ENCODE measurements at regions not wholly inside any gene's neighbourhood (a gene's known extent, or its start where the extent isn't known, plus 50 kb on each side); places are given as distances from the start of the nearest gene placed in this dataset.

DNA sequence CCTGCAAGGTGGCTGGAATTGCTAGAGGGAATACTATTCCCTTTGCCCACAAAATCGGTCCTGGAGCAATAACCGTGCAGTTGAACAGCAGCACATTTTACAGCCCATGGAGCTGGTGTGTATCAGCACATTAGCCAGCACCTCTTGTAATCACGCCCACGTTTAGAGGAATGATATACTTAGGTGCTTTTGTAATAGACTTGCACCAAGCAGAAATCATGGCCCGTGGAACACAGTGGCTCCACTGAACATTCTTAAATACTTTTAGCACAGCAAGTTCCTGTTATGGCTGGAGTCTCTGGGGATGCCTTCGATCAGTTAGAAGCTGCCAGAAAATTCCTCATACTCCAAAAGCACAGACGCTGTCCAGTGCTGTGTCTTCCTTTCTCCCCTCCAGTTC is 218.1 kb upstream of the FAM78B start:
- Mint-ChIP-seq H3K27ac (ENCODE audit: unreplicated experiment) (no peak overlapping the region), H3K36me3 (ENCODE audit: low read depth, unreplicated experiment) (no peaks in the 10 kb centered on the region), H3K4me3 (ENCODE audit: unreplicated experiment) (no peak overlapping the region), H3K9me3 (ENCODE audit: unreplicated experiment) (no peaks in the 10 kb centered on the region), H3K4me1 (ENCODE audit: low read depth, unreplicated experiment) (peaks cover 8% of the 10 kb centered on the region), H3K27me3 (ENCODE audit: low read depth, unreplicated experiment) (no peaks in the 10 kb centered on the region)
- H3K4me1 ChIP-seq (ENCODE audit: insufficient read depth, low read length) = no peaks in the 10 kb centered on the region
- no peaks in the 10 kb centered on the region for H4K20me1 ChIP-seq (ENCODE audit: insufficient read depth, low read length)
- H3K36me3 ChIP-seq (ENCODE audit: insufficient read depth, low read length) = no peaks in the 10 kb centered on the region
- FAIRE-seq (no peak), DNase-seq (ENCODE audit: low read depth) (no peak)
- no peak overlapping the region for H3K4me3 ChIP-seq (ENCODE audit: insufficient read depth, low read depth, low read length)
- H3K27ac ChIP-seq (ENCODE audit: low read depth, low read length) = no peak overlapping the region
- H3K9ac ChIP-seq (ENCODE audit: low read length) = no peak overlapping the region
- no peak overlapping the region for H2AFZ ChIP-seq (ENCODE audit: low read depth, low read length)
- TF ChIP-seq EZH2 (IDR thresholded peaks at IDR 0.05; ENCODE audit: insufficient read depth, low read length) = no peak
- H3K27me3 ChIP-seq (ENCODE audit: insufficient read depth, low read length) = no peaks in the 10 kb centered on the region
- no peak overlapping the region for H3K4me2 ChIP-seq (ENCODE audit: low read length)
- no peaks in the 10 kb centered on the region for H3K79me2 ChIP-seq (ENCODE audit: insufficient read depth, low read length)
- no peaks in the 10 kb centered on the region for H3K9me3 ChIP-seq (ENCODE audit: insufficient read depth, low read depth, low read length)

DNA sequence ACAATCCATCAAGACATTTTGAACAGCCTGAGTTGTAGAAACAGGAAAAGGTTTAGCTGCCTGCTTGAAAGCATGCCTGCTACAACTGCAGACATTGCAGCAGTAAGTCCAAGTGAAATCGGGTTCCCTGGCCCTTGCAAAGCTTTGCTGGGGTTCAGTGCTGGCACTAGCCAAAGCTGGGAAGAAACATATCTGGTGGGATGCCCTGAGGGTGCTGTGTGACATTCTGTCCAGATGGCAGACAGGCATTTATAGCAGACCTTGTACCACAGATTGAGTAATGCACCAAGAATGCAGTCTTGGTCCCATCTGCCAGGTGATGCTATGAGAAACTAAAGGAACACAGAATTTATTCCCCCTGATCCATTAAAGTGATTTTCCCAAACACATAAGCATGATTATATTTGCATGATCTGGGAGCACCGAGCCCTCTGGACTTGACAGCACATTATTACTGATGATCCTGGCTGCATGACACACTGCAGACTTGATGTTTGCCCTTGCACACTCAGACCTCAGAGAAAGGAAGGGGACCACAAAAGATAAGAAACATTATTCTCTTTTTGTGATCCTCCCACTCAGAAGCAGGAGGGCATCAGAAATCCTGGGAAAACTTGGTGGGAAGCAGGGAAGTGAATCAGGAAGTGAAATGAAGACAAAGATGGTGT is 223.7 kb upstream of the FAM78B start:
- Histone ChIP-seq H3K4me1 (ENCODE audit: insufficient read depth, low read length) (no peaks in the 10 kb centered on the region), H3K9ac (ENCODE audit: low read length) (no peak overlapping the region), H3K4me2 (ENCODE audit: low read length) (no peak overlapping the region), H3K79me2 (ENCODE audit: insufficient read depth, low read length) (no peaks in the 10 kb centered on the region), H3K9me3 (ENCODE audit: insufficient read depth, low read depth, low read length) (no peaks in the 10 kb centered on the region), H3K27me3 (ENCODE audit: insufficient read depth, low read length) (no peaks in the 10 kb centered on the region), H2AFZ (ENCODE audit: low read depth, low read length) (no peak overlapping the region), H3K36me3 (ENCODE audit: insufficient read depth, low read length) (no peaks in the 10 kb centered on the region), H3K4me3 (ENCODE audit: insufficient read depth, low read depth, low read length) (no peak overlapping the region), H4K20me1 (ENCODE audit: insufficient read depth, low read length) (no peaks in the 10 kb centered on the region), H3K27ac (ENCODE audit: low read depth, low read length) (no peak overlapping the region)
- Mint-ChIP-seq H3K27me3 (ENCODE audit: low read depth, unreplicated experiment) (no peaks in the 10 kb centered on the region), H3K9me3 (ENCODE audit: unreplicated experiment) (no peaks in the 10 kb centered on the region), H3K4me1 (ENCODE audit: low read depth, unreplicated experiment) (peaks cover 7% of the 10 kb centered on the region), H3K36me3 (ENCODE audit: low read depth, unreplicated experiment) (no peaks in the 10 kb centered on the region), H3K27ac (ENCODE audit: unreplicated experiment) (peak overlapping the region; percentile 50), H3K4me3 (ENCODE audit: unreplicated experiment) (no peak overlapping the region)
- no peak for DNase-seq (ENCODE audit: low read depth)
- no peak for TF ChIP-seq EZH2 (IDR thresholded peaks at IDR 0.05; ENCODE audit: insufficient read depth, low read length)
- TF ChIP-seq, protein P1, sequence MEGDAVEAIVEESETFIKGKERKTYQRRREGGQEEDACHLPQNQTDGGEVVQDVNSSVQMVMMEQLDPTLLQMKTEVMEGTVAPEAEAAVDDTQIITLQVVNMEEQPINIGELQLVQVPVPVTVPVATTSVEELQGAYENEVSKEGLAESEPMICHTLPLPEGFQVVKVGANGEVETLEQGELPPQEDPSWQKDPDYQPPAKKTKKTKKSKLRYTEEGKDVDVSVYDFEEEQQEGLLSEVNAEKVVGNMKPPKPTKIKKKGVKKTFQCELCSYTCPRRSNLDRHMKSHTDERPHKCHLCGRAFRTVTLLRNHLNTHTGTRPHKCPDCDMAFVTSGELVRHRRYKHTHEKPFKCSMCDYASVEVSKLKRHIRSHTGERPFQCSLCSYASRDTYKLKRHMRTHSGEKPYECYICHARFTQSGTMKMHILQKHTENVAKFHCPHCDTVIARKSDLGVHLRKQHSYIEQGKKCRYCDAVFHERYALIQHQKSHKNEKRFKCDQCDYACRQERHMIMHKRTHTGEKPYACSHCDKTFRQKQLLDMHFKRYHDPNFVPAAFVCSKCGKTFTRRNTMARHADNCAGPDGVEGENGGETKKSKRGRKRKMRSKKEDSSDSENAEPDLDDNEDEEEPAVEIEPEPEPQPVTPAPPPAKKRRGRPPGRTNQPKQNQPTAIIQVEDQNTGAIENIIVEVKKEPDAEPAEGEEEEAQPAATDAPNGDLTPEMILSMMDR (IDR thresholded peaks at IDR 0.05; ENCODE audit: insufficient read depth, low read depth, low read length) = no peak
- no peak for FAIRE-seq

DNA sequence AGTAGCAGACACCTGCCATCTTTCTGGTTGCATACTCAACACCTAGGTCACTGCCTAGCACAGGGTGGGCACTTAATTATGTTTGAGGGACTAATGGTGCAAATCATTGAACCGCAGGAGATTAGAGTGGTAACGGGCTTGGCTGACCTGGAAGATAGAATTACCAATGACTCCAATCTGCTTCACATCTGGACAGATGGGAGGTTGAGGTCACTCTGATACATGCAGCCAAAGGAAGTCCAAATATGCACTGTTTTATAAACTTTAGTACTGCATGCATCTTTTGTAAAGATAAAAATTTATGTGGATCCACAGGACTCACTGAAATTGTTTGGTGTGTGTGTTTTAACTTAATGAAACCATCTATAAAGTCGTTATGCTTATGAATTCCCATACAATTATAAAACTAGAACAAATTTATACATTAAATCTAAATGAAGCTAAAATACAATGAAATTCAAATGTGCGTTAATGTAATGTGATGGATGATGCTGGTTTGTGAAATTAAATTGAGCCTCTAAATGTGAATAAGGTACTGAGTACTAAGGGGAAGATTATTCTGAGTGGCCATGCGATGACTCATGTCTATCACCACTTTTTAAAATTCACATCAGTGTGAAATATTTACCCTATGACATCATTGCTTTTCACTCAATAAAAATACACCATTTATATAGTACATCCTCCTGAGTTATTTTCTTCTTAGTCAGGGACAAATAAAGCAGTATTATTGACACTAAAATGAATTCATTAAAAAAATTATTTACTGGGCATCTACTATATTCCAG is 224.7 kb upstream of the FAM78B start:
- H3K36me3 ChIP-seq (ENCODE audit: insufficient read depth, low read length) = no peaks in the 10 kb centered on the region
- H3K27ac Mint-ChIP-seq (ENCODE audit: unreplicated experiment) = peak overlapping the region; percentile 50
- H3K36me3 Mint-ChIP-seq (ENCODE audit: low read depth, unreplicated experiment) = no peaks in the 10 kb centered on the region
- H3K27me3 Mint-ChIP-seq (ENCODE audit: low read depth, unreplicated experiment) = no peaks in the 10 kb centered on the region
- no peaks in the 10 kb centered on the region for H4K20me1 ChIP-seq (ENCODE audit: insufficient read depth, low read length)
- H3K9ac ChIP-seq (ENCODE audit: low read length) = no peak overlapping the region
- H3K9me3 ChIP-seq (ENCODE audit: insufficient read depth, low read depth, low read length) = no peaks in the 10 kb centered on the region
- no peaks in the 10 kb centered on the region for H3K4me1 ChIP-seq (ENCODE audit: insufficient read depth, low read length)
- no peaks in the 10 kb centered on the region for H3K9me3 Mint-ChIP-seq (ENCODE audit: unreplicated experiment)
- H2AFZ ChIP-seq (ENCODE audit: low read depth, low read length) = no peak overlapping the region
- peak overlapping the region; percentile 12 for H3K27ac ChIP-seq (ENCODE audit: low read depth, low read length)
- TF ChIP-seq, protein P1 (IDR thresholded peaks at IDR 0.05; ENCODE audit: insufficient read depth, low read depth, low read length) = no peak
- TF ChIP-seq EZH2 (IDR thresholded peaks at IDR 0.05; ENCODE audit: insufficient read depth, low read length) = no peak
- peaks cover 2% of the 10 kb centered on the region for H3K4me1 Mint-ChIP-seq (ENCODE audit: low read depth, unreplicated experiment)
- no peaks in the 10 kb centered on the region for H3K27me3 ChIP-seq (ENCODE audit: insufficient read depth, low read length)
- FAIRE-seq = no peak
- H3K4me3 ChIP-seq (ENCODE audit: insufficient read depth, low read depth, low read length) = no peak overlapping the region
- no peaks in the 10 kb centered on the region for H3K79me2 ChIP-seq (ENCODE audit: insufficient read depth, low read length)
- no peak overlapping the region for H3K4me3 Mint-ChIP-seq (ENCODE audit: unreplicated experiment)
- DNase-seq (ENCODE audit: low read depth) = peak; percentile 18
- H3K4me2 ChIP-seq (ENCODE audit: low read length) = no peak overlapping the region
